ENCODE measurements at regions not wholly inside any gene's neighbourhood (a gene's known extent, or its start where the extent isn't known, plus 50 kb on each side); places are given as distances from the start of the nearest gene placed in this dataset.

DNA sequence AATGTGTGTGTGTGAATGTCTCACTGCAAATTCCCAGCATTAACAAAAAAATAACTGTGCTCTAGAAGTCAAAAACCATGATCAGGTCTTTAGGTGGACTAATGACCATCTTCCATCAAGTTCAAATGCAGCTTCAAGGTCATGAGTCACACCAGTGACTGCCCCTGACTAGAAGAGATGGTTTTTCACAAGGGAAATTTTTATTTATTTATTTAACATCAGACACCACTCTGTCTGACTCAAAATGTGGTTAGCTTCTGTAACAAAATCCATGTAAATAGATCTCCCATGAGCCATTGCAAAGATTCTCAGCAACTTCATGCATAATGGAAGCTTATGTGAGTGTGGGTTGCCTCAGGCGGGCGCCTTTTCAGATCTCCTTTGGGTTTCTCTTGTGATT lies 219.2 kb downstream of the KIT start:
- peaks cover 6% of the 10 kb centered on the region for H3K27me3 Mint-ChIP-seq (ENCODE audit: unreplicated experiment)
- TF ChIP-seq, protein P1, sequence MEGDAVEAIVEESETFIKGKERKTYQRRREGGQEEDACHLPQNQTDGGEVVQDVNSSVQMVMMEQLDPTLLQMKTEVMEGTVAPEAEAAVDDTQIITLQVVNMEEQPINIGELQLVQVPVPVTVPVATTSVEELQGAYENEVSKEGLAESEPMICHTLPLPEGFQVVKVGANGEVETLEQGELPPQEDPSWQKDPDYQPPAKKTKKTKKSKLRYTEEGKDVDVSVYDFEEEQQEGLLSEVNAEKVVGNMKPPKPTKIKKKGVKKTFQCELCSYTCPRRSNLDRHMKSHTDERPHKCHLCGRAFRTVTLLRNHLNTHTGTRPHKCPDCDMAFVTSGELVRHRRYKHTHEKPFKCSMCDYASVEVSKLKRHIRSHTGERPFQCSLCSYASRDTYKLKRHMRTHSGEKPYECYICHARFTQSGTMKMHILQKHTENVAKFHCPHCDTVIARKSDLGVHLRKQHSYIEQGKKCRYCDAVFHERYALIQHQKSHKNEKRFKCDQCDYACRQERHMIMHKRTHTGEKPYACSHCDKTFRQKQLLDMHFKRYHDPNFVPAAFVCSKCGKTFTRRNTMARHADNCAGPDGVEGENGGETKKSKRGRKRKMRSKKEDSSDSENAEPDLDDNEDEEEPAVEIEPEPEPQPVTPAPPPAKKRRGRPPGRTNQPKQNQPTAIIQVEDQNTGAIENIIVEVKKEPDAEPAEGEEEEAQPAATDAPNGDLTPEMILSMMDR (IDR thresholded peaks at IDR 0.05; ENCODE audit: unreplicated experiment): no peak

DNA sequence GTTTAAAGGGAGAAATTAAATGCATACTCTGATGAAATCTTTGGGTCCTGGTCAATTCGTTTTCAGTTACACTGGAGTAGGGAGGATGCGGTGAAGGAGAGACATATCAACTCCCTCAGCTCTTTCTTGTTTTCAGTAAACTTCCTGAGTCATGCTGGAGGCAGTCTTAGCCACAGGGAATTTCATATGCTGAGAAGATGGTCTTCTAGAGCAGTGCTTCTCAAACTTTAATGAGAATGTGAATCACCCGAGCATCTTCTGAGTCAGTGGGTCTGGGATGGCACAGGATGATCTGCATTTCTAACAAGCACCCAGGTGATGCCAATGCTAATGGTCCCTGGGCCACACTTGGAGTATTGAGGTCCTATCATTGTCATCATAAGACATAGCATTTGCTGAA lies 214.5 kb downstream of the KIT start:
- Mint-ChIP-seq H3K4me1 (ENCODE audit: unreplicated experiment) (no peaks in the 10 kb centered on the region), H3K36me3 (ENCODE audit: low read depth, unreplicated experiment) (no peaks in the 10 kb centered on the region), H3K27me3 (ENCODE audit: unreplicated experiment) (peaks cover 5% of the 10 kb centered on the region), H3K27ac (ENCODE audit: unreplicated experiment) (no peak overlapping the region), H3K9me3 (ENCODE audit: unreplicated experiment) (no peaks in the 10 kb centered on the region), H3K4me3 (ENCODE audit: unreplicated experiment) (no peak overlapping the region)
- no peak for DNase-seq (ENCODE audit: low spot score)
- TF ChIP-seq, protein P1 (IDR thresholded peaks at IDR 0.05; ENCODE audit: unreplicated experiment): no peak

More for the DNA sequence above, 219.2 kb downstream of the KIT start:
- no peak overlapping the region for H3K4me3 Mint-ChIP-seq (ENCODE audit: unreplicated experiment)
- no peak for DNase-seq (ENCODE audit: low spot score)
- H3K9me3 Mint-ChIP-seq (ENCODE audit: unreplicated experiment): no peaks in the 10 kb centered on the region
- H3K27ac Mint-ChIP-seq (ENCODE audit: unreplicated experiment): no peak overlapping the region
- H3K36me3 Mint-ChIP-seq (ENCODE audit: low read depth, unreplicated experiment): peaks cover 7% of the 10 kb centered on the region
- no peaks in the 10 kb centered on the region for H3K4me1 Mint-ChIP-seq (ENCODE audit: unreplicated experiment)

DNA sequence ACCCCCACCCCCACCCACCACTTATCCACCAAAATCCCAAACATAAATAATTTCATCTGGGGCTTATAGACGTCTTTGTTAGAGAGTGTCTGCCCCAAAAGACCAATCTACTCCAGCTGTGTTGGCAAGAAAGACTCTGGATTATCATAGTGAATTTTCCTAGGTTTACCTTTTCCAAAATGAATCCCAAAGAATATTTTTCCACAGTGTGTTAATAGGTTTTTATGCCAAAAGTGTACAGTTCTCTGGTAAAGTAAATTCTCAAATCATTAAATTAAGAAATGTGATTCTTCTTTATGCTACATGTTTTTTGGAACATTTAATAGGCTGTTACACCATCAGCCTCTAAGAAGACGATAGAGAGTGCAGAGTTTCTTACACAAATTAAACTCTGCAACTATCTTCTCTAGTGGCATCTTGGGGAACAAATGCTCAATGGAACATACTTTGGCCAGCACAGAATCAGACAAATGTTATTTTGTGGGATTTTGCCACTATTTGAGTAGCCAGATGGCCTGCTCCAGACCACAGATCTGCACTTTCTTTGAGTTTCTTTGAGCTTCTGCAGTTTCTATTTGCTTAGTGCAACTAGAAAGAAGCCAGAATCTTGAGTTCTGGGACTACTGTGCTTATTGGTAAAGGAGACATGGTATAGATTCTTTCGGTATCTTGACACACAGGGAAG lies 206.0 kb downstream of the KIT start:
- Mint-ChIP-seq H3K4me1 (ENCODE audit: unreplicated experiment) (no peaks in the 10 kb centered on the region), H3K36me3 (ENCODE audit: low read depth, unreplicated experiment) (no peaks in the 10 kb centered on the region), H3K27ac (ENCODE audit: unreplicated experiment) (no peak overlapping the region), H3K4me3 (ENCODE audit: unreplicated experiment) (no peak overlapping the region), H3K9me3 (ENCODE audit: unreplicated experiment) (no peaks in the 10 kb centered on the region), H3K27me3 (ENCODE audit: unreplicated experiment) (peaks cover 1% of the 10 kb centered on the region)
- no peak for DNase-seq (ENCODE audit: low spot score)
- TF ChIP-seq, protein P1 (IDR thresholded peaks at IDR 0.05; ENCODE audit: unreplicated experiment): no peak

DNA sequence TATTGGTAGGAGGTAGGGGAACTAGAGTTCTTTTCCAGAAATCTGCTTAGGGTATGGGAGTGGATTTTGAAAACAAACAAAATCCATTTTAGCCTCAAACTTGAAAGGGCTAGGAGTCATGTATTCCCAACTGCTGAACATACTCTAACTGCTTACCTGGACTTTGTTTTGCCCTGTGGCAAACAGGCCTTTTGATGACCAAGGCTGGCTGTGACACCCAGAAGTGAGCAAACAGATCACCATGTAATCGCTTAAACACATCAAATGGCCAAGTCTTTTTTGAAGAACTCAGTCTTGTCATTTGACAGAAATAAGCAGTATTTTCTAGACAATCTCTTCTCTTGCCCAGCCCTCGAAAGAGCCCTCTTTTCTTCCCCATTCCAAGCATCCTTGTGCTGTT lies 203.4 kb downstream of the KIT start:
- Mint-ChIP-seq H3K9me3 (ENCODE audit: unreplicated experiment) (no peaks in the 10 kb centered on the region), H3K27ac (ENCODE audit: unreplicated experiment) (no peak overlapping the region), H3K36me3 (ENCODE audit: low read depth, unreplicated experiment) (no peaks in the 10 kb centered on the region), H3K4me3 (ENCODE audit: unreplicated experiment) (no peak overlapping the region), H3K4me1 (ENCODE audit: unreplicated experiment) (no peaks in the 10 kb centered on the region), H3K27me3 (ENCODE audit: unreplicated experiment) (peaks cover 1% of the 10 kb centered on the region)
- no peak for DNase-seq (ENCODE audit: low spot score)
- TF ChIP-seq, protein P1 (IDR thresholded peaks at IDR 0.05; ENCODE audit: unreplicated experiment): no peak

DNA sequence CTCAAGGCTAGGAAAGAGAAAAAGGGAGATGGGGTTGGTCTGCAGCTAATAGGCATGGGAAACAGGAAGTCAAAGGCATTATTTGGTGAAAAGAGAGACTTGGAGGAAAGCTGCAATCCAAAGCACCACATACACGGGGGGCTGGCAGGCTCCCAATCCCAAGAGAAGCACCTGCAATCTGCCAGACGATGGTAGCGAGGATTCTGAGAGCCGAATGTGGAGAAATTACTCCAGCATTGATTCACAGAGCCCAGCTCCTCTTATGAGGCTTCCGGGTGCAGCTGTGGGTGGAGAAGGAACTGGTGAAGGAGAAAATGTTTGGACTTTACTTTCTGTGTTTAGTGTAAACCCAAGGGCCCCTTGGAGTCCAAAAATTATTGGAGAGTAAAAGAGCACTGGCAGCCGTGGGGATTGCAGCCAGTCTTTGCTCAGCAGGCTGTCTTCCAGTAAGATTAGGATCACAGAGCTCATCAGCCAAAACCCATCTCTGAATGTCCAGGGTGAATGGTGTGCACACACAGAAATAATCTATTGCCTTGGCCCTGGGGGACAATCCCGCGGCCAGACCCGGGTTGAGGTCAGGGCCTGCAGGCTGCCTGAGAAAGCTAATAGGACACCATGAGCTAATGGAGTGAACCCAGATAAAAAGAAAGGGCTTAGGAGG lies 197.6 kb downstream of the KIT start:
- no peaks in the 10 kb centered on the region for H3K9me3 Mint-ChIP-seq (ENCODE audit: unreplicated experiment)
- no peak overlapping the region for H3K27ac Mint-ChIP-seq (ENCODE audit: unreplicated experiment)
- TF ChIP-seq, protein P1 (IDR thresholded peaks at IDR 0.05; ENCODE audit: unreplicated experiment): no peak
- H3K36me3 Mint-ChIP-seq (ENCODE audit: low read depth, unreplicated experiment): no peaks in the 10 kb centered on the region
- no peak for DNase-seq (ENCODE audit: low spot score)
- H3K4me1 Mint-ChIP-seq (ENCODE audit: unreplicated experiment): peaks cover 4% of the 10 kb centered on the region
- no peak overlapping the region for H3K4me3 Mint-ChIP-seq (ENCODE audit: unreplicated experiment)
- peaks cover 3% of the 10 kb centered on the region for H3K27me3 Mint-ChIP-seq (ENCODE audit: unreplicated experiment)

Measured in endothelial cell (in vitro differentiated cells).